ENCODE measurements at regions not wholly inside any gene's neighbourhood (a gene's known extent, or its start where the extent isn't known, plus 50 kb on each side); places are given as distances from the start of the nearest gene placed in this dataset.

DNA sequence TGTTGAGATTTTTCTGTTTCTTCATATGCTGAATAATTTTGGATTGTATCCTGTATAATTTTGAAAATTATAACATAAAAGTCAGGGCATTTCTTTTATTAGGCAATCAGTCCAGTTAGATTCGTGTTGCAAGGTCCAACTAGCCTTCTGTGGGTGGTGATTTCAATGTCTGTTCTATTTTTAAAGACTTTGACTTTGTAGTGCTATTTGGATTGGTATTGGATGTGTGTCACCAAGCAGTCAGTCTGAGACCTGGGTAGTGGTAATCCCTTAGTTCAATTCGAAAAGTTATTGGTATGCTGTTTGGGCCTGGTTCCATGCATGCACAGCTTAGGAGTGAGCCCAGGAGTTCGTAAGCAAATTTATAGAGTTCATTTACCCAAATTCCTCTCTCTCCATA lies 82.2 kb downstream of the EPDR1 start:
- intact Hi-C loops (cut with DNase I): no loop called here
- ATAC-seq: no peak
- no peak for DNase-seq (ENCODE audit: low spot score)

GRCh38 chr7:38006559-38006958 lies 86.1 kb downstream of the EPDR1 start:
- intact Hi-C loops (cut with DNase I): no loop called here
- no peak for ATAC-seq
- no peak for DNase-seq (ENCODE audit: low spot score)

GRCh38 chr7:38007096-38007495 lies 86.7 kb downstream of the EPDR1 start:
- no peak for ATAC-seq
- no peak for DNase-seq (ENCODE audit: low spot score)
- intact Hi-C loops (cut with DNase I): no loop called here

DNA sequence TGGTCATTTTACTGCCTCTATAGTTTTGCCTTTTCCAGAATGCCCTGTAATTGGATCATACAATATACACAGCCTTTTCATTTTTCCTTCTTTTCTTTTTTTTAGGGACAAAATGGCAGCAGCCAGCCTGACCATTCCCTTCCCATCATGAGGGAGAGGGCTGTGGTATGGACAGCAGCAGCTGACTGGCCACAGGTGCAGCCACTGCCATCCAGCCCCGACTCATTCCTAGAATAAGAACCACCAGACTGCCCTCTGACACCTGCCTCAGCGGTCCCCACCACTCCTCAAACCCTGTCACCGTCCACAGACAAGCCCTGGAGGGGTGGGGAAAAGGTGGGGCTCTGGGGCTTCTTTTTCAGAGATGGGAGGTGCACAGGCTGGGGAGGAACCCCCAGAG lies 92.8 kb downstream of the EPDR1 start:
- ATAC-seq: no peak
- no peak for DNase-seq (ENCODE audit: low spot score)
- intact Hi-C loops (cut with DNase I): no loop called here

- ATAC-seq: no peak
- no peak for DNase-seq (ENCODE audit: low spot score)
- intact Hi-C loops (cut with DNase I): no loop called here
Measured at GRCh38 chr7:38016567-38016966, 96.1 kb downstream of the EPDR1 start.

DNA sequence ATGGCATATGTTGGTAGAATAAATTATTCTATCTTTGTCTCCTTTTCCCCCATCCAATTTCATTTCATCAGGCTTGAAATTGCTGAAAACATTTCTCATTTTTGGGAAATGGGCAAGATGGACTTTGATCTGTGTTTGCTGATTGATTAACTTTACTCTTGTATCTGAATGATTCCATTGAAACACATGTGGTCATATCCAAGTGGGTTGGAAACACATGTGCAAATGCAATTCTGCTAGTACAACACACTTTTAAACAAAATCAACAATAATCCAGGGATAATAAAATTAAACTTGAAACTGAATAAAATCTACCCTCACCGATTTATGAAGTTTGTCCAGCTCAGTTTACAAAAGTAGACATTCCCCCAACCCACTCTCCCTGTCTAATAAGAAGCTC lies 96.9 kb downstream of the EPDR1 start:
- intact Hi-C loops (cut with DNase I): no loop called here
- DNase-seq (ENCODE audit: low spot score): no peak
- no peak for ATAC-seq

DNA sequence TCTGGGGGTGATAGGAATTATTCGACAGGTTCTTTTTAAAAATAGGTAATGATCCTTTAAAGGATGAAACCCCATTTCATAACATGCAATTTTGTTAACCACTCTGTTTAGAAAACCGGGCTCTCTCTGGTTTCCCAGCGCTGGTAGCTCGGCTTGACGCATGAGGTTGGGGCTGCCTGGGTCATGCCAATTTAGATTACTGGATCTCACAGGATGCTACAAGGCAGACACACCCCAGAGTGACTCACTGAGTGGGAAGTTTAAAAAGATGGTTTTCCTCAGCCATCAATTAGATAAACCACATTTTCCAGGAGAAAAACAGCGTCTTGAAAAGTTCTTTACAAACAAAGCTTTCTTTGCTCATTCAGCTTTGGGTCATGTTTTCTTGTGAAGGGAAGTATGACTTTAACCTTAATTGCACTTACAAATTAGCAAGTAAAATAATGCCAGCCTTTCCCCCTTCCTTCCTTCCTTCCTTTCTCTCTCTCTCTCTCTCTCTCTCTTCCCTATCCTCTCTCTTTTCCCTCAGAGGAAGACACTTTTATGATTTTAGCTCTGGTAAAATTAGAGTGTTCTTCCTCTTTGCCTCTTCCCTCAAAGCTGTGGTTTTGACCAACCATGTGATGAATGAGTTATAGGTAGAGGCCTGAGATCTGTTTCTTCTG lies 99.8 kb downstream of the EPDR1 start:
- ATAC-seq: peak; percentile 74
- DNase-seq (ENCODE audit: low spot score): no peak
- intact Hi-C loops (cut with DNase I): no loop called here

DNA sequence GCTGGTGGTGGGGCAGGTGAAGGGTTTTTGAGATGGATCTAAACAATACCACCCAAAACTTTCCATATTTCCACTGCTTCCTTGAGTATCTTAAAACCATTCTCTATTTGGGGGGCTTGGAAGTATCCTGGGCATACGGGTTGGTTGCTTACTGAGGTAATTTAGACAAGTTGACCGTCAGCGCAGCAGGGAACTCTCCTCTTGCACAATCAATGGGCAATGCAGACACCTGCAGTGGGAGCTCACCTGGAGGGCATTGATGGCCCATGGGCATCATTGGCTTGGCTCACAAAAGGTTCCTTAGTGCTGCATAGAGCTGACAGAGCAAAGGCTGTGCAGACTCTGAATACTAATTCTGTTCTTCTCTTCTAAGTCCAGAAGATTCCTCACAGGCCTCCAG lies 101.5 kb downstream of the EPDR1 start:
- intact Hi-C loops (cut with DNase I): no loop called here
- DNase-seq (ENCODE audit: low spot score) (no peak), ATAC-seq (no peak)

DNA sequence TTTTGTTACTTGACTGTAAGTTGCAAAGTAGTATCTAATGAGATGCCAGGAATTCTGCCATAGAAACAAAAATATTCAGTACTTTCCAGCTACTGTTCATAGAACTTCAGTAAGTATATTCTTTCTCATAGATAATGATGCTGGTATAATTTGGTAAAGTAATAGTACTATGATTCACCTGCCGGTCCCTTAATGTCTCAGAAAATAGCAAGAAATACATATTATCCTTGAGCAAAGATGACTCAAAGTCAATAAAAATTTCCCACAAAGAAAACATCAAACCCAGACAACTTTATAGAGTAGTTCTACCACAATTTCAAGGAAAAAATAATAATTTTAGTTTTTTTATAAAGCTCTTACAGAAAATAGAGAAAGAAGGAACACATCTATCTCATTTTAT lies 105.4 kb downstream of the EPDR1 start:
- ATAC-seq (no peak), DNase-seq (ENCODE audit: low spot score) (no peak)
- intact Hi-C loops (cut with DNase I): no loop called here

GRCh38 chr7:38027884-38028455 lies 107.5 kb downstream of the EPDR1 start:
- intact Hi-C loops (cut with DNase I): no loop called here
- DNase-seq (ENCODE audit: low spot score): no peak
- no peak for ATAC-seq

- DNase-seq (ENCODE audit: low spot score) (no peak), ATAC-seq (no peak)
- intact Hi-C loops (cut with DNase I): no loop called here
Measured at GRCh38 chr7:38034062-38034908, 113.8 kb downstream of the EPDR1 start.

- DNase-seq (ENCODE audit: low spot score) (no peak), ATAC-seq (peak; percentile 77)
- intact Hi-C loops (cut with DNase I): no loop called here
Measured at GRCh38 chr7:38040831-38041230, 120.4 kb downstream of the EPDR1 start.

- ATAC-seq (no peak), DNase-seq (ENCODE audit: low spot score) (no peak)
Measured at GRCh38 chr7:38049679-38050078, 128.4 kb upstream of the STARD3NL start.

DNA sequence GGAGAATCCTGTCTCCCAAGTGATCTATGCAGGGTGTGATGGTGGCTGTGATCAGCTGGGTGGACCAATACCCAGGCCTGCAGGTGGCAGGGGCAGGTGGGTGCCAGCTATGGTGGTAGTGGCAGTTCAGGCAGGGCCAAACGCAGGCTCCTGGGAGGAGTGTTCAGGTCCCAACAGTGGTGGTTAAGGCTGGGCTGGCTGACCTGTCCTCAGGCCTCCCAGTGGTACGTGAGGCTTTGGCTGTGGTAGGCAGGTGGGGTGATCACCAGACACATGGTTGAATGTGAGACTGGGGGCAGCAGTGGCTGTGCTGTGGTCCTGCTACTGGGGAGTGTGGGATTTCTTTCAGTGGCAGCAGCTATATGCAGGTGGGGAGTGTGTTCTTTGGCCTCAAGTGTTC lies 126.7 kb upstream of the STARD3NL start:
- ATAC-seq (no peak), DNase-seq (ENCODE audit: low spot score) (no peak)
- intact Hi-C loops (cut with DNase I): no loop called here

More at GRCh38 chr7:38049679-38050078, 128.4 kb upstream of the STARD3NL start:
- intact Hi-C loops (cut with DNase I): no loop called here

DNA sequence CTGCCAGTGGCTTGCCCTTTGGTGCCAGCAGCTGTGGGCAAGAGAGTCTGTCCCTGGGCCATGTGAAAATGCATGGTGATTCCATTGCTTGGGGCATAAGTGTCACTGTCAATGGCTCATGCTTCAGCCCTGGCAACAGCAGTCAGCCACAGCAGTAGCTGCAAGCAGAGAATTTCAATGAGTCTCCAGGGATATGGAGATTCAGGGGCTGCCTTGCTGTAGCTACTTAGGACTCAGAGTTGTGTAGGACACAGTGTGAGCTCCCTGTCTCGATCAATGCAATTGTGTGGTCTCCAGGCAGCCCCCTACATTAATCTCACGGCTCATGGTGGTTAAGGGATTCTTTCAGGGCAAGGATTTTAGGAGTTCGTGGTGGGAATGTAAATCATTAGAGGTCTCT lies 126.3 kb upstream of the STARD3NL start:
- ATAC-seq (no peak), DNase-seq (ENCODE audit: low spot score) (no peak)
- intact Hi-C loops (cut with DNase I): no loop called here

- no peak for ATAC-seq
- intact Hi-C loops (cut with DNase I): no loop called here
- DNase-seq (ENCODE audit: low spot score): no peak
Measured at GRCh38 chr7:38052786-38053185, 125.3 kb upstream of the STARD3NL start.

GRCh38 chr7:38054199-38054598 lies 123.8 kb upstream of the STARD3NL start:
- intact Hi-C loops (cut with DNase I): no loop called here
- ATAC-seq: peak; percentile 32
- DNase-seq (ENCODE audit: low spot score): no peak

DNA sequence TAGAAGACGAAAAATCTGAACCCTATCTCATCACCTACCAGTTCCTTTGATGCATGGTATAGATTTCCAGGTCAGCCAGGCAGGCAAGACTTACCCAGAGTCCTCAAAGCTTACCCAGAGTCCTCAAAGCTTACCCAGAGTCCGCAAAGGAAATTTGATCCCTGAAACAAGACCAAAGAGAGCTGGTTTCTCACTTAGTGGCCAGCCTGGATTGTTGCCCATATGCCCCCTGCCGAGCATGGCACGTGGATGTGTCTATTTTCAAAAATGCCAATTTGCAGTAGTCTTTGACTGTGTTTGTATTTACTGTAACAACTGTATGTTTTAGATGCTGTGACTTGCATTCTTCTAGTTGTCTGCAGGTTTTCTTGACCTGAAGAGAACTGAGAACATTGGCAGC lies 120.2 kb upstream of the STARD3NL start:
- ATAC-seq (no peak), DNase-seq (ENCODE audit: low spot score) (no peak)
- intact Hi-C loops (cut with DNase I): no loop called here

DNA sequence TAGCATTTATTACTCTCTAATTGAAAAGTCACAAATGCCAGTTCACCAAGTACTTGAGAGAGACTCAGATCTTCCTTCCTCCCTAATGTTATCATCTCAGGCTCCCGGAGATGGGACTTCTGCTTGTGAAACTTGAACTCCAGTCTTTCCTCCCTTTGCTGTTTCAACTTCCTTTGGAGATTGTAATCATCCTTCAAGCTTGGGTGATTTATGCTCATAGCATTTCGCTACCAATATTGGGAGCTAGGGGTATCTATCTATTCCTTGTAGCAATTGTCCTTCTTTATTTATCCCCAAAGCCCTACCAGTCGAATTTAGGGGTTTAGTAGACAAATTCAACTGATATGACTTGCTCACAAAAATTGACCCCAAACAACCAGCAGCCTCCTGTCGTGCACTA lies 117.9 kb upstream of the STARD3NL start:
- DNase-seq (ENCODE audit: low spot score): no peak
- intact Hi-C loops (cut with DNase I): no loop called here
- ATAC-seq: no peak

GRCh38 chr7:38060637-38061036 lies 117.4 kb upstream of the STARD3NL start:
- DNase-seq (ENCODE audit: low spot score) (no peak), ATAC-seq (no peak)
- intact Hi-C loops (cut with DNase I): no loop called here

All from sciatic nerve (tissue), 2 donors.